ENCODE measurements at regions not wholly inside any gene's neighbourhood (a gene's known extent, or its start where the extent isn't known, plus 50 kb on each side); places are given as distances from the start of the nearest gene placed in this dataset.
"Not testable (repeated sequence)": the region's sequence is repeated elsewhere in the genome, so short reads cannot be mapped to it uniquely, and the experiment has no call there.

DNA sequence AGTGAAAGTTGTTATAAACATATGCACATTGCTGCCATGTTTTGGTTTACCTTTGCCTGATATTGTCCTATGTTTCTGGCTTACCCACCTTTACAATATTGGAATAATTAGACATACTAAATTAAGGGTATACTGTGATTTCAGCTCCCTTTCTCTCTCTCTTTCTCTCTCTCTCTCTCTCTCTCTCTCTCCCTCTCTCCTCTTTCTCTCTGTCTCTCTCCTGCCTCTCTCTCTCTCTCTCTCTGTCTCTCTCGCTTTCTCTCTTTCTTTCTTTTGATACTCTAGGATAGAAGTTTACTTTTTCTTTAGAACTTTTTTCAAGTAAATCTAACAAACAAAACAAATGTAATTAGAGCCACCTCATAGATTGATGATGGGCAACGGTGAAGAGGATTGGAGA, 239.6 kb downstream of the TMEM161B start:
- Histone ChIP-seq H3K4me3 (ENCODE audit: low read length in 2 of 2) (no peak overlapping the region), H3K27me3 (ENCODE audit: control insufficient read depth in 2 of 2, insufficient read depth in 1 of 2, low read length in 1 of 2) (no peaks in the 10 kb centered on the region), H3K9me3 (ENCODE audit: control insufficient read depth in 2 of 2, insufficient read depth in 1 of 2, low read length in 1 of 2) (no peaks in the 10 kb centered on the region), H3K27ac (ENCODE audit: low read depth in 1 of 2, low read length in 1 of 2) (no peak overlapping the region), H3K4me1 (ENCODE audit: control insufficient read depth in 2 of 2, insufficient read depth in 2 of 2, low read length in 2 of 2) (no peaks in the 10 kb centered on the region), H3K36me3 (ENCODE audit: control insufficient read depth in 2 of 2, insufficient read depth in 2 of 2, low read length in 1 of 2) (no peaks in the 10 kb centered on the region)
- 95% methylated on average over 2 of the region's 2 CpGs for WGBS
- DNase-seq (ENCODE audit: low read depth in 6 of 9, low spot score in 9 of 9) = no peak

DNA sequence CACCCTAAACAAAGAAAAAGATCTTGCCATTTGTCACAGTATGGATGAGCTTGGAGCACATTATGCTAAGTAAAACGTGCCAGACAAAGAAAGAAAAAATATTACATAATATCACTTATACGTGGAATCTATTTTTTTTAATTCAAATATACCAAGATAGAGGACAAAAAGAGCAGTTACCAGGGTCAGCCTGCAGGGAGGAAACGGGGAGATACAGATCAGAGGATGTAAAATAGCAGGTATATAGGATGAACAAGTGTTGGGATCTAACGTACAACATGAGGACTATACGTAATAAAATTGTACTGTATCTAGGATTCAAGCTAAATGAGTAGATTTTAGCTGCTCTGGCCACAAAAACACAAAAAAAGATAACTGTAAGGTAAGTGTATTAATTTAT, 247.5 kb downstream of the TMEM161B start:
- Histone ChIP-seq H3K4me1 (ENCODE audit: control insufficient read depth in 2 of 2, insufficient read depth in 2 of 2, low read length in 2 of 2) (no peaks in the 10 kb centered on the region), H3K27ac (ENCODE audit: low read depth in 1 of 2, low read length in 1 of 2) (no peak overlapping the region), H3K9me3 (ENCODE audit: control insufficient read depth in 2 of 2, insufficient read depth in 1 of 2, low read length in 1 of 2) (no peaks in the 10 kb centered on the region), H3K27me3 (ENCODE audit: control insufficient read depth in 2 of 2, insufficient read depth in 1 of 2, low read length in 1 of 2) (no peaks in the 10 kb centered on the region), H3K36me3 (ENCODE audit: control insufficient read depth in 2 of 2, insufficient read depth in 2 of 2, low read length in 1 of 2) (no peaks in the 10 kb centered on the region), H3K4me3 (ENCODE audit: low read length in 2 of 2) (no peak overlapping the region)
- DNase-seq (ENCODE audit: low read depth in 6 of 9, low spot score in 9 of 9) = no peak
- 88% methylated on average over 5 of the region's 5 CpGs for WGBS

GRCh38 chr5:88014984-88015383, 253.7 kb downstream of the TMEM161B start:
- not testable (repeated sequence) for H3K27me3 ChIP-seq (ENCODE audit: control insufficient read depth in 2 of 2, insufficient read depth in 1 of 2, low read length in 1 of 2); H3K9me3 ChIP-seq (ENCODE audit: control insufficient read depth in 2 of 2, insufficient read depth in 1 of 2, low read length in 1 of 2); DNase-seq (ENCODE audit: low read depth in 6 of 9, low spot score in 9 of 9); H3K4me3 ChIP-seq (ENCODE audit: low read length in 2 of 2); H3K27ac ChIP-seq (ENCODE audit: low read depth in 1 of 2, low read length in 1 of 2); H3K36me3 ChIP-seq (ENCODE audit: control insufficient read depth in 2 of 2, insufficient read depth in 2 of 2, low read length in 1 of 2); H3K4me1 ChIP-seq (ENCODE audit: control insufficient read depth in 2 of 2, insufficient read depth in 2 of 2, low read length in 2 of 2)
- WGBS = 87% methylated on average over 7 of the region's 7 CpGs

DNA sequence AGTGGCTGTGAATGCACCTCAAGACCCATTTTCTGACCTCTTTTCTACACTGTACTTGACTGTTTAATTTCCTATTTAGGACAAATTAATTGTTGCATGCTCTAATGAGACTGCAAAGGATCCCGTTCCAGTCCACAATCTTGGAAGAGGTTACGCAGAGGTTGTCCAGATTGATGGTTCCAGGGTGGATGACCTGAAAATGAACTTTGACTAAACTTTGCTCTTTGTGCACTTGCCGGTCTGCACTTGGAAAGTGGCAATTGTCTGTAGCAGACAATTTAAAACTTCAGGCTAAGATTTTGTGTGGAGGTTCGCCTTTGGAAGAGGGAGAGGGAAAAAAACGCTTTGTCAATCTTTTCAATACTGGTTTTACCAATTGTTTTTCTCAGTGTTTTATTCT, 267.8 kb downstream of the TMEM161B start:
- Histone ChIP-seq H3K36me3 (ENCODE audit: control insufficient read depth in 2 of 2, insufficient read depth in 2 of 2, low read length in 1 of 2) (no peaks in the 10 kb centered on the region), H3K9me3 (ENCODE audit: control insufficient read depth in 2 of 2, insufficient read depth in 1 of 2, low read length in 1 of 2) (no peaks in the 10 kb centered on the region), H3K27me3 (ENCODE audit: control insufficient read depth in 2 of 2, insufficient read depth in 1 of 2, low read length in 1 of 2) (no peaks in the 10 kb centered on the region), H3K27ac (ENCODE audit: low read depth in 1 of 2, low read length in 1 of 2) (no peak overlapping the region), H3K4me3 (ENCODE audit: low read length in 2 of 2) (no peak overlapping the region), H3K4me1 (ENCODE audit: control insufficient read depth in 2 of 2, insufficient read depth in 2 of 2, low read length in 2 of 2) (no peaks in the 10 kb centered on the region)
- 81% methylated on average over 5 of the region's 5 CpGs for WGBS
- DNase-seq (ENCODE audit: low read depth in 6 of 9, low spot score in 9 of 9) = no peak

DNA sequence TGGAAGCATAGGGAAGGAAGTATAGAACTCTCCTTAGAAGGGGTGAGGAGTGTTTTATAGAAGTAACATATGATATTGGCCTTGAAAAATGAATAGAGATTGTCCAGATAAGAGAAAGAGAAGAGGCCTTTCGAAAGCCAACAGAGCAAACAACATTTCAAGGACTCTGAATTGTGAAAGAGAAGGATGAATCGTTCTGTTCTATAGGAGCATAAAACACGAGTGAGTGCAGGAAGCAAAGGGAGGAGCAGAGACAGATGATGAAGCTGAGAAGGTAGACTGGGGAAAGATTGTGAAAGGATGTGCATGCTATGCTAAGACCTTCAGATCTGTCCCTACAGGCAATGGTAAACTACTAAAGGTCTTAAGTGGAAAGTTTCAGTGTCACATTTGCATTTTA, 271.0 kb downstream of the TMEM161B start:
- Histone ChIP-seq H3K27ac (ENCODE audit: low read depth in 1 of 2, low read length in 1 of 2) (no peak overlapping the region), H3K4me3 (ENCODE audit: low read length in 2 of 2) (no peak overlapping the region), H3K9me3 (ENCODE audit: control insufficient read depth in 2 of 2, insufficient read depth in 1 of 2, low read length in 1 of 2) (no peaks in the 10 kb centered on the region), H3K36me3 (ENCODE audit: control insufficient read depth in 2 of 2, insufficient read depth in 2 of 2, low read length in 1 of 2) (no peaks in the 10 kb centered on the region), H3K4me1 (ENCODE audit: control insufficient read depth in 2 of 2, insufficient read depth in 2 of 2, low read length in 2 of 2) (no peaks in the 10 kb centered on the region), H3K27me3 (ENCODE audit: control insufficient read depth in 2 of 2, insufficient read depth in 1 of 2, low read length in 1 of 2) (no peaks in the 10 kb centered on the region)
- WGBS = 62% methylated on average over 3 of the region's 3 CpGs
- no peak for DNase-seq (ENCODE audit: low read depth in 6 of 9, low spot score in 9 of 9)

DNA sequence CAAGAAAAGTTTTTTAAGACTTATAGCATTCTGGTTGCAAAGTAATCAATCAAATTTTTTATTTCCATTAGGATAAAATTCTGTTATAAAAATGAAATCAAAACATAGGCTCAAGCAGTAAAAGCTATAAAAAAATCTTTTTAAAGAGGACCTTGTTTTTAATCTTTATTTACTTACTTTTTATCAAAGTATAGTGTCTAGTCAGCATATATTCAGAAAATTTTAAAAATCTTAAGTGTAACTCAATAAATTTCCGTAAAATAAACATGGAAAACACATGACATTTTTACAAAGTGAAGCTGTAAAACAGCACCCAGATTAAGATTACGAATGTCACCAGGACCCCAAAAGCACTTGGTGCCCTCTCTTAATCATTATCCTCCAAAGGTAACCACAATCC, 302.4 kb downstream of the TMEM161B start:
- no peak overlapping the region for H3K4me3 ChIP-seq (ENCODE audit: low read length in 2 of 2)
- no peaks in the 10 kb centered on the region for H3K9me3 ChIP-seq (ENCODE audit: control insufficient read depth in 2 of 2, insufficient read depth in 1 of 2, low read length in 1 of 2)
- no peaks in the 10 kb centered on the region for H3K27me3 ChIP-seq (ENCODE audit: control insufficient read depth in 2 of 2, insufficient read depth in 1 of 2, low read length in 1 of 2)
- H3K27ac ChIP-seq (ENCODE audit: low read depth in 1 of 2, low read length in 1 of 2) = no peak overlapping the region
- no peak for DNase-seq (ENCODE audit: low read depth in 6 of 9, low spot score in 9 of 9)
- 42% methylated on average over 2 of the region's 2 CpGs for WGBS
- no peaks in the 10 kb centered on the region for H3K36me3 ChIP-seq (ENCODE audit: control insufficient read depth in 2 of 2, insufficient read depth in 2 of 2, low read length in 1 of 2)
- no peaks in the 10 kb centered on the region for H3K4me1 ChIP-seq (ENCODE audit: control insufficient read depth in 2 of 2, insufficient read depth in 2 of 2, low read length in 2 of 2)

DNA sequence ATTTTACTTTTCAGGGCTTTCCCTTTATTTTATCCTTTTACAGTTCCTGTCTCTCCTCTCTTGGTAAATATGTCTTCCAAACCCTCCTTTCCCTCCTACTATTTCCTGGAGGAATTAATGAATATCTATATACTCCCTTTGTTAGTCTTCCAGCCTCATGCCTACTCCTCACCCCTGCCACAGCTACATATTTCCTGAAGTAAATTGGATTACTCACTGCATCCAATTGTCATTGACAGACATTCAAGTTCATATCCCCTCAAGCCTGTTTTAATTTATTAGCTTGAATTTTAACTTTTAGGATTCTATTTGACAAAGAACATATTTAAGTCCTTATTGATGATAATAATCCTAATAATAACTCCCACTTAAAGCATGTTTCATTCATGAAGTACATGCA, 314.5 kb downstream of the TMEM161B start:
- DNase-seq (ENCODE audit: low read depth in 6 of 9, low spot score in 9 of 9) = no peak
- Histone ChIP-seq H3K4me1 (ENCODE audit: control insufficient read depth in 2 of 2, insufficient read depth in 2 of 2, low read length in 2 of 2) (no peaks in the 10 kb centered on the region), H3K9me3 (ENCODE audit: control insufficient read depth in 2 of 2, insufficient read depth in 1 of 2, low read length in 1 of 2) (no peaks in the 10 kb centered on the region), H3K27me3 (ENCODE audit: control insufficient read depth in 2 of 2, insufficient read depth in 1 of 2, low read length in 1 of 2) (no peaks in the 10 kb centered on the region), H3K27ac (ENCODE audit: low read depth in 1 of 2, low read length in 1 of 2) (no peak overlapping the region), H3K4me3 (ENCODE audit: low read length in 2 of 2) (no peak overlapping the region), H3K36me3 (ENCODE audit: control insufficient read depth in 2 of 2, insufficient read depth in 2 of 2, low read length in 1 of 2) (no peaks in the 10 kb centered on the region)

- Histone ChIP-seq H3K27me3 (ENCODE audit: control insufficient read depth in 2 of 2, insufficient read depth in 1 of 2, low read length in 1 of 2) (no peaks in the 10 kb centered on the region), H3K27ac (ENCODE audit: low read depth in 1 of 2, low read length in 1 of 2) (no peak overlapping the region), H3K4me3 (ENCODE audit: low read length in 2 of 2) (no peak overlapping the region), H3K4me1 (ENCODE audit: control insufficient read depth in 2 of 2, insufficient read depth in 2 of 2, low read length in 2 of 2) (no peaks in the 10 kb centered on the region), H3K9me3 (ENCODE audit: control insufficient read depth in 2 of 2, insufficient read depth in 1 of 2, low read length in 1 of 2) (no peaks in the 10 kb centered on the region), H3K36me3 (ENCODE audit: control insufficient read depth in 2 of 2, insufficient read depth in 2 of 2, low read length in 1 of 2) (no peaks in the 10 kb centered on the region)
- WGBS = 93% methylated on average over 1 of the region's 1 CpG
- no peak for DNase-seq (ENCODE audit: low read depth in 6 of 9, low spot score in 9 of 9)
These were observed 317.0 kb downstream of the TMEM161B start for GRCh38 chr5:87951661-87952060.

DNA sequence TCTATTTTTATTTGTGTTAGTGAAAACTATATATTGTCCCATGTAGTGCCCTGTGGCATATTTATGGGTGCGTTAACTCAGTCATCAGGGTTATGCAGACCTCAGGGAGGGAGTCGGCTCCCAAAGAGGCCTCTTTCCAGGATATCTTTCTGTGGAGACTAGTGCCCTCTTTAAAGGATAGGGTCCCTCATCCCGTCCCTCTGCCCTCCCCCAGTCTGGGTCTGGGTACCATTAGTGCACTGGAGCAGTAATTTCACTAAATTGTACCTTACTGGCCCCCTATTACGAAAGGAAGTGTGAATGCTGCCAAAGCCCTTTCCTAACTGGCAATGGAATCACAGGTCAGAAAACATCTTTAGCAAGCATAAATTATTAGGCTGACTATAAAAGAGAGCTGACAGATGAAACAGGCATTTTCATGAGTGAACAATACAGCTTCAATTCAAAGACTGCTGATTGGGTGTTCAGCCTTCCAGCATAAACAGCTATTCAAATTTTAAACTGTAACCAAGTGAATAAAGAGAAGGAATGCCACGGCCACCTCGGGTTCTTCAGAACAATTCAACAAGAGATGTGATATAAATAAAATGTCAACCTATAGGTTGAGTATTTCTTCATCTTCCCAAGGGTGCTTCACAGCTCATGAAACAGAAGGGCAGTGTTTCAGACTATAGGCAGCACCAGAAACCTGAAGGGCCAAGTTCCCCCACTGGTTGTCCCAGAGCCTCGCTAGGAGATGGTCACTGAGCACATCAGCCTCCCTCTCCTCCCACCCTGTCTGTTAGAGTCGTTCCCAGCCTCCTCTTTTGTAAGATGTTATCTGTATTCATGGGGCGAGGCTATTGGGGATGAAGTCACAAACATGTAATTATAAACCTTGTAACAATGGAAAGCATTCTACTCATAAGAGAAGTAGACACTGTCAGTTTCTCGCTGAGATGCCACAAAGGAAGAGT, 318.7 kb downstream of the TMEM161B start:
- DNase-seq (ENCODE audit: low read depth in 6 of 9, low spot score in 9 of 9) = no peak
- no peaks in the 10 kb centered on the region for H3K27me3 ChIP-seq (ENCODE audit: control insufficient read depth in 2 of 2, insufficient read depth in 1 of 2, low read length in 1 of 2)
- WGBS = 73% methylated on average over 10 of the region's 10 CpGs
- H3K27ac ChIP-seq (ENCODE audit: low read depth in 1 of 2, low read length in 1 of 2) = no peak overlapping the region
- H3K4me1 ChIP-seq (ENCODE audit: control insufficient read depth in 2 of 2, insufficient read depth in 2 of 2, low read length in 2 of 2) = no peaks in the 10 kb centered on the region
- no peaks in the 10 kb centered on the region for H3K36me3 ChIP-seq (ENCODE audit: control insufficient read depth in 2 of 2, insufficient read depth in 2 of 2, low read length in 1 of 2)
- H3K4me3 ChIP-seq (ENCODE audit: low read length in 2 of 2) = no peak overlapping the region
- H3K9me3 ChIP-seq (ENCODE audit: control insufficient read depth in 2 of 2, insufficient read depth in 1 of 2, low read length in 1 of 2) = no peaks in the 10 kb centered on the region

Measured in thymus (tissue), 11 donors.